Body of pancreas (tissue), 4 donors: ENCODE measurements at regions not wholly inside any gene's neighbourhood (a gene's known extent, or its start where the extent isn't known, plus 50 kb on each side); places are given as distances from the start of the nearest gene placed in this dataset.

ENCODE experiments used
- ATAC-seq: fragments of 150-250 bp; one replicate; pipeline ENCODE4 v1.9.1; 2016
- DNase-seq, 4 donors: peaks; one replicate each; pipeline ENCODE4 v3.0.0-alpha.2; 2019
- H3K27ac ChIP-seq, 4 donors: fragments of 200-600 bp; sonication (generic); 1 replicate in 3 of 4; 2 replicates in 1 of 4; pipeline versions ENCODE4 v1.5.1 to v1.6.1; 2016 to 2019; ENCODE audit warnings: mild to moderate bottlenecking in 1 of 4, mixed read lengths in 1 of 4, moderate library complexity in 1 of 4
- H3K27me3 ChIP-seq, 2 donors: fragments of 200-600 bp; sonication (generic); one replicate each; pipeline ENCODE4 v1.6.0; 2016; ENCODE audit warnings: mild to moderate bottlenecking in 1 of 2
- H3K36me3 ChIP-seq, 2 donors: fragments of 200-600 bp; sonication (generic); replicated peaks in 1 of 2; 2 replicates each; pipeline ENCODE4 v1.5.1; 2016; ENCODE audit warnings: low read depth in 2 of 2; ENCODE audit not compliant: insufficient read depth in 1 of 2
- H3K4me1 ChIP-seq: fragments of 200-600 bp; sonication (generic); one replicate; pipeline ENCODE4 v1.6.0; 2016
- H3K4me3 ChIP-seq, 2 donors: fragments of 200-600 bp; sonication (generic); 1 replicate in 1 of 2; 2 replicates in 1 of 2; pipeline ENCODE4 v1.5.1; 2016 to 2019
- H3K9me3 ChIP-seq, 3 donors: fragments of 200-600 bp; sonication (generic); 1 replicate in 2 of 3; 2 replicates in 1 of 3; pipeline ENCODE4 v1.5.1; 2016
- POLR2A ChIP-seq, 3 donors: fragments of 450-650 bp; IDR thresholded peaks; one replicate each; pipeline ENCODE4 v1.6.1; 2016; ENCODE audit warnings: antibody characterized with exemption in 3 of 3, mild to moderate bottlenecking in 2 of 3
- WGBS, 2 donors: methylation state at CpG; one replicate each; pipeline ENCODE4 v1.1.5; 2017; 5-methylcytosine and 5-hydroxymethylcytosine counted together
- intact Hi-C: fragments of 100-400 bp; cut with DNase I; formaldehyde crosslinking; loops from one replicate; pipeline ENCODE4 v1.15.1; 2023
- TF ChIP-seq, protein P1 (sequence below), 7 experiments: fragments of 450-650 bp in 4 of 7; fragments of 200-600 bp in 3 of 7; sonication (generic) in 3 of 7; IDR thresholded peaks; one replicate each; pipeline ENCODE4 v1.5.1; 2016 to 2019; ENCODE audit warnings: antibody characterized with exemption in 7 of 7

DNA sequence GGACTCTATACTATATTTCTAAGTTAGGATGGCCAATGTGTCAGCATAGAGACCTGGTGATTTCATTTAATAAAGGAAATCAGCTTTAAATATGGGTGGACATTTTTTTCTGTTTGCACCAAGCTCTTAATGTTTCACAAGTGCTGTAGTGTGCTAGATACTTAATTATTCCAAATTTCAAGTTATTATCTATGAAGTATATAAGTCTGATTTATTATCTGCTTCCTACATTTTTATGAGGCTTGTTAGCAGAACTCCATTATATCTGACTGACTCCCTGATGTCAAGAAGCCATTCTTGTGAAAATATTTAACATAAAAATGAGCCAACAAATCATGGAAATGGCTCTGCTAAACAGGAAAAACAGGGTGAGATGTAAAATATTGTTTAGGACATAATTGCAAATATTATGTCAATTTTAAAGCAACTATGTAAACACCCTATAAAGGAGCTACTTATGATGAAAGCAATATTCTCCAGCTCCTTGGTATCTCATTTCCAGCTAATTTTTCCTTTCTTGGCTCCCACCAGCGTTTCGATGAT lies 1415.2 kb downstream of the GATA3 start:
- WGBS, 2 donors = 66 to 67% methylated on average over 2 of the region's 2 CpGs
- no peak for ATAC-seq
- intact Hi-C loops = no loop called here

DNA sequence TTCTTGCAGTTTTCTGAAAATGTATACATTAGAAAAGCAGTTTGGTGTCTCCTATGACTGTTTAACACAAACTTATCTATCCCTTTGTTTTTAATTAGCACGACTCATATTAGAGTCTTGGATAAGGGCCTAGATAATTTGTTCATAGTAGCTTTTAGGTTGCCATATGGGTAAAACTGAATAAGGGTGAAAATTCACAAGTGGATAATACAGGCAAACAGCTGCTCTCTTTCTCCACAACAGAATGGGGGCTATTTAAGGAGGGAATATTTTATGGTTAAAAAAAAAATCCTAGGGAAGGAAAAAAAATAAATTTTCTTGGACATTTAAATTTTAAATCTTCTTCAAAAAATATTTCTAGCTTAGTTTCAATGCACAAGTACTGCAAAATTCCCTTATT lies 1416.1 kb downstream of the GATA3 start:
- TF ChIP-seq, protein P1, sequence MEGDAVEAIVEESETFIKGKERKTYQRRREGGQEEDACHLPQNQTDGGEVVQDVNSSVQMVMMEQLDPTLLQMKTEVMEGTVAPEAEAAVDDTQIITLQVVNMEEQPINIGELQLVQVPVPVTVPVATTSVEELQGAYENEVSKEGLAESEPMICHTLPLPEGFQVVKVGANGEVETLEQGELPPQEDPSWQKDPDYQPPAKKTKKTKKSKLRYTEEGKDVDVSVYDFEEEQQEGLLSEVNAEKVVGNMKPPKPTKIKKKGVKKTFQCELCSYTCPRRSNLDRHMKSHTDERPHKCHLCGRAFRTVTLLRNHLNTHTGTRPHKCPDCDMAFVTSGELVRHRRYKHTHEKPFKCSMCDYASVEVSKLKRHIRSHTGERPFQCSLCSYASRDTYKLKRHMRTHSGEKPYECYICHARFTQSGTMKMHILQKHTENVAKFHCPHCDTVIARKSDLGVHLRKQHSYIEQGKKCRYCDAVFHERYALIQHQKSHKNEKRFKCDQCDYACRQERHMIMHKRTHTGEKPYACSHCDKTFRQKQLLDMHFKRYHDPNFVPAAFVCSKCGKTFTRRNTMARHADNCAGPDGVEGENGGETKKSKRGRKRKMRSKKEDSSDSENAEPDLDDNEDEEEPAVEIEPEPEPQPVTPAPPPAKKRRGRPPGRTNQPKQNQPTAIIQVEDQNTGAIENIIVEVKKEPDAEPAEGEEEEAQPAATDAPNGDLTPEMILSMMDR (IDR thresholded peaks at IDR 0.05) = no peak
- TF ChIP-seq POLR2A (IDR thresholded peaks at IDR 0.05) = no peak
- 53 to 54% methylated on average over 1 of the region's 1 CpG for WGBS, 2 donors
- no peaks in the 10 kb centered on the region for H3K4me1 ChIP-seq
- no peak overlapping the region for H3K4me3 ChIP-seq
- H3K36me3 ChIP-seq = no peaks in the 10 kb centered on the region
- ATAC-seq (no peak), DNase-seq (no peak)
- H3K9me3 ChIP-seq = no peaks in the 10 kb centered on the region
- no peaks in the 10 kb centered on the region for H3K27me3 ChIP-seq
- intact Hi-C loops = no loop called here
- no peak overlapping the region for H3K27ac ChIP-seq

More for the DNA sequence above, 1415.2 kb downstream of the GATA3 start:
- TF ChIP-seq, protein P1 (IDR thresholded peaks at IDR 0.05) = no peak
- no peak for TF ChIP-seq POLR2A (IDR thresholded peaks at IDR 0.05)
- Histone ChIP-seq H3K27ac (no peak overlapping the region), H3K9me3 (no peaks in the 10 kb centered on the region), H3K4me3 (no peak overlapping the region), H3K27me3 (no peaks in the 10 kb centered on the region), H3K4me1 (no peaks in the 10 kb centered on the region), H3K36me3 (no peaks in the 10 kb centered on the region)
- DNase-seq = no peak

DNA sequence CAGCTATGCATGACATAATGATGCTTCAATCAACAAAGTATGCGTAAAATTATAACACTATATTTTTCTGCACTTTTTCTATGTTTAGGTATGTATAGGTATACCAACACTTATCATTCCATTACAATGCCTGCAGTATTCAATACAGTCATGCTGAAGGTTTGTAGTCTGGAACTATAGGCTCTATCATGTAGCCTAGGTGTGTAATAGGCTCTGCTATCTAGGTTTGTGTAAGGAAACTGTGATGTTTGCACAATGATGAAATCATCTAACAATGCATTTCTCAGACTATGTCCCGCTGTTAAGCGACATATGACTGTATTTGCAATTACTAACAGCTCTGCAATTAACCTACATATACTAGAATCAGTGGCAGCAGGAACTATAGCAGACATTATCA lies 1447.5 kb downstream of the GATA3 start:
- 51 to 60% methylated on average over 3 of the region's 3 CpGs for WGBS, 2 donors
- H3K4me3 ChIP-seq = no peak overlapping the region
- no peaks in the 10 kb centered on the region for H3K27me3 ChIP-seq
- no peak for DNase-seq
- TF ChIP-seq, protein P1 (IDR thresholded peaks at IDR 0.05) = no peak
- no peak for TF ChIP-seq POLR2A (IDR thresholded peaks at IDR 0.05)
- H3K4me1 ChIP-seq = no peaks in the 10 kb centered on the region
- H3K36me3 ChIP-seq = no peaks in the 10 kb centered on the region
- intact Hi-C loops = no loop called here
- no peak overlapping the region for H3K27ac ChIP-seq
- ATAC-seq = no peak
- no peaks in the 10 kb centered on the region for H3K9me3 ChIP-seq

DNA sequence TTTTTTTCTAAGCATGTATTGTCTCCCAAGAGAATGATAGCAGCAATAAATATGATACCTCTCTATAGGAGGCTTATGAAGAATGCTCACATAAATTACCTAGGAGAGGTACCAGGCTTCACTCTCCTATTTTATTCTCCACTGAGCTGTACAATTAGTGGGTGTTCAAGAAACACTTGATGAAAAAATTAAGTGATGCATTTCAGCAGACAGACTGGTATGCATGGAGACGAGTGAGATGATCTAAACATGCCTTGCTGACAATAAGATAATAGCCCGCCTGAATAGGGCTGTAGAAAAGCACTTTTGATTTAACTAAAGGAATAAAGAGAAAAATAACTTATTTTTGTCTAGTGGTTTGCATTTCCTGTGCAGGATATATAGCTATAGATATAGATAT lies 1449.7 kb downstream of the GATA3 start:
- TF ChIP-seq POLR2A (IDR thresholded peaks at IDR 0.05) = no peak
- TF ChIP-seq, protein P1 (IDR thresholded peaks at IDR 0.05) = no peak
- Histone ChIP-seq H3K27me3 (no peaks in the 10 kb centered on the region), H3K36me3 (no peaks in the 10 kb centered on the region), H3K4me1 (no peaks in the 10 kb centered on the region), H3K27ac (no peak overlapping the region), H3K9me3 (no peaks in the 10 kb centered on the region), H3K4me3 (no peak overlapping the region)
- intact Hi-C loops = no loop called here
- ATAC-seq = no peak
- DNase-seq = no peak
- 66 to 68% methylated on average over 2 of the region's 2 CpGs for WGBS, 2 donors

DNA sequence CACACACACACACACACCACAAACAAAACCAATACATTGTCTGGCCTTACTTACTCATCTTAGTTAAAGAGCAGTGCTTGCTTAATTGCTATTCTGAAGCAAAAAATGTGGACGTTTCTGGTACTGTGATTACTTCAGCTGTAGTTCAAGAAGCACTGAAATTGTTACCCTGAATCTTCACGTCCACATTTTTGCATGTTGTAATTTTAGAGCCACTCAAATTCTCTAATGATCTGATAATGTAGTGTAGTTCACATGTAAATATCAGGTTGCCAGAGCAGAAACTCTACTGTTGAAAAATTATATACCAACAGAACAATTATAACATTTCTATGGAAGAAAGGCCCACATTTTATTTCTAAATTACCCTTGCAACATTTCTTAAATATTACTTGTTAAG lies 1451.1 kb downstream of the GATA3 start:
- DNase-seq = no peak
- intact Hi-C loops = no loop called here
- ATAC-seq = no peak
- Histone ChIP-seq H3K36me3 (no peaks in the 10 kb centered on the region), H3K4me3 (no peak overlapping the region), H3K9me3 (no peaks in the 10 kb centered on the region), H3K27me3 (no peaks in the 10 kb centered on the region), H3K4me1 (no peaks in the 10 kb centered on the region), H3K27ac (no peak overlapping the region)
- TF ChIP-seq POLR2A (IDR thresholded peaks at IDR 0.05) = no peak
- TF ChIP-seq, protein P1 (IDR thresholded peaks at IDR 0.05) = no peak
- WGBS, 2 donors = 17 to 20% methylated on average over 2 of the region's 2 CpGs
